ENCODE measurements at regions not wholly inside any gene's neighbourhood (a gene's known extent, or its start where the extent isn't known, plus 50 kb on each side); places are given as distances from the start of the nearest gene placed in this dataset.

- peaks cover 9% of the 10 kb centered on the region for H3K9me3 Mint-ChIP-seq (ENCODE audit: low read depth)
- H3K36me3 Mint-ChIP-seq (ENCODE audit: insufficient read depth) = no peaks in the 10 kb centered on the region
- no peaks in the 10 kb centered on the region for H3K27me3 Mint-ChIP-seq
- H3K27ac Mint-ChIP-seq = no peak overlapping the region
- no peak overlapping the region for H3K4me3 Mint-ChIP-seq (ENCODE audit: low read depth)
- no peak for DNase-seq (ENCODE audit: low spot score, unreplicated experiment)
- TF ChIP-seq, protein P1, sequence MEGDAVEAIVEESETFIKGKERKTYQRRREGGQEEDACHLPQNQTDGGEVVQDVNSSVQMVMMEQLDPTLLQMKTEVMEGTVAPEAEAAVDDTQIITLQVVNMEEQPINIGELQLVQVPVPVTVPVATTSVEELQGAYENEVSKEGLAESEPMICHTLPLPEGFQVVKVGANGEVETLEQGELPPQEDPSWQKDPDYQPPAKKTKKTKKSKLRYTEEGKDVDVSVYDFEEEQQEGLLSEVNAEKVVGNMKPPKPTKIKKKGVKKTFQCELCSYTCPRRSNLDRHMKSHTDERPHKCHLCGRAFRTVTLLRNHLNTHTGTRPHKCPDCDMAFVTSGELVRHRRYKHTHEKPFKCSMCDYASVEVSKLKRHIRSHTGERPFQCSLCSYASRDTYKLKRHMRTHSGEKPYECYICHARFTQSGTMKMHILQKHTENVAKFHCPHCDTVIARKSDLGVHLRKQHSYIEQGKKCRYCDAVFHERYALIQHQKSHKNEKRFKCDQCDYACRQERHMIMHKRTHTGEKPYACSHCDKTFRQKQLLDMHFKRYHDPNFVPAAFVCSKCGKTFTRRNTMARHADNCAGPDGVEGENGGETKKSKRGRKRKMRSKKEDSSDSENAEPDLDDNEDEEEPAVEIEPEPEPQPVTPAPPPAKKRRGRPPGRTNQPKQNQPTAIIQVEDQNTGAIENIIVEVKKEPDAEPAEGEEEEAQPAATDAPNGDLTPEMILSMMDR (IDR thresholded peaks at IDR 0.05; ENCODE audit: unreplicated experiment) = no peak
- peaks cover 4% of the 10 kb centered on the region for H3K4me1 Mint-ChIP-seq (ENCODE audit: low read depth)
These were observed 65.6 kb upstream of the RFX8 start for GRCh38 chr2:101540518-101540917.

GRCh38 chr2:101538076-101538475 lies 63.2 kb upstream of the RFX8 start:
- TF ChIP-seq, protein P1 (IDR thresholded peaks at IDR 0.05; ENCODE audit: unreplicated experiment) = no peak
- peaks cover 3% of the 10 kb centered on the region for H3K27me3 Mint-ChIP-seq
- no peaks in the 10 kb centered on the region for H3K36me3 Mint-ChIP-seq (ENCODE audit: insufficient read depth)
- peaks cover 4% of the 10 kb centered on the region for H3K9me3 Mint-ChIP-seq (ENCODE audit: low read depth)
- no peak overlapping the region for H3K27ac Mint-ChIP-seq
- DNase-seq (ENCODE audit: low spot score, unreplicated experiment) = no peak
- no peak overlapping the region for H3K4me3 Mint-ChIP-seq (ENCODE audit: low read depth)
- H3K4me1 Mint-ChIP-seq (ENCODE audit: low read depth) = no peaks in the 10 kb centered on the region

DNA sequence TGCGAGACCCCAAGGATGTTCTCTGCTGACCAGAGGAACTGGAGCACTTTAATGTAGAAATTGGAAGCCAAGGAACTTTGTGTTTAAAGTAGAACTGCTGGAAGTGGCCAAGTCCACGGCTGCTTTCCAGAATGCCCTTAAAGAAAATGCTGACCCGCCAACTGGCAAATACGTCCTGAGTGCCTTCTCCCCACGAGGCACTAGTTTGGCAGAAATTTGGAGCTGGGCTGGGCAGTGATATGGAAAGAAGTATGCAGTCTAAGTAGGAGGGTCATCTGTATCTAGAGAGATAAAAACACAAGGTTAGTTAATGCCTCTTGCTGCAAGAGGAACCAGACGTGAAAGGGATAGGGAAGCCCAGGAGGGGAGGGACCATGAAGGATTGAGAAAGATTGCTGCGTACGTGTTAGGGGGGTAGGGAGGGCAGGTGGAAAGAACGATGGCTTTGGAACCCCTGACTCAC lies 59.3 kb upstream of the RFX8 start:
- no peak for DNase-seq (ENCODE audit: low spot score, unreplicated experiment)
- TF ChIP-seq, protein P1 (IDR thresholded peaks at IDR 0.05; ENCODE audit: unreplicated experiment) = no peak
- Mint-ChIP-seq H3K27ac (no peak overlapping the region), H3K27me3 (peaks cover 3% of the 10 kb centered on the region), H3K4me3 (ENCODE audit: low read depth) (no peak overlapping the region), H3K9me3 (ENCODE audit: low read depth) (no peaks in the 10 kb centered on the region), H3K4me1 (ENCODE audit: low read depth) (no peaks in the 10 kb centered on the region), H3K36me3 (ENCODE audit: insufficient read depth) (no peaks in the 10 kb centered on the region)

GRCh38 chr2:101533561-101534148 lies 58.7 kb upstream of the RFX8 start:
- TF ChIP-seq, protein P1 (IDR thresholded peaks at IDR 0.05; ENCODE audit: unreplicated experiment) = no peak
- no peak for DNase-seq (ENCODE audit: low spot score, unreplicated experiment)
- Mint-ChIP-seq H3K27me3 (peaks cover 3% of the 10 kb centered on the region), H3K4me1 (ENCODE audit: low read depth) (no peaks in the 10 kb centered on the region), H3K36me3 (ENCODE audit: insufficient read depth) (no peaks in the 10 kb centered on the region), H3K4me3 (ENCODE audit: low read depth) (no peak overlapping the region), H3K9me3 (ENCODE audit: low read depth) (no peaks in the 10 kb centered on the region), H3K27ac (no peak overlapping the region)

DNA sequence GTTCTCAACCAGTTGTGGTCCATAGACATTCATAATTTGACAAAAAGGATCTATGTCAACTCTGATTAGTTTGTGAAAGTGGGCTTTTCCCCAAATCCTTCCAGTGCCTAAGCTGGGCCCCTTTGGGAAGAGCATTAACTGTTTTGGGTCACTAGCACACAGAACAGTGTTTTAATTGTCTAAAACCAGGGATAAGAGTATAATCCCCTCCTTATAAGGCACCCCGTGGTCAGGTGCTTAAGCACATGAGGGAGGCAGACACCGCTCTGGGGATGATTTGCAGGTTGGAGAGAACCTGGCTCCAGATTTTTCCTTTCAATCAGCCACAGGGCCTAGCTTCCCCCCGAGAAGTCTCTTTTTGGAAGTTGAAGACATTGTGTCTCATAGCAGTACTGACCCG lies 53.6 kb upstream of the RFX8 start:
- H3K4me1 Mint-ChIP-seq (ENCODE audit: low read depth) = no peaks in the 10 kb centered on the region
- DNase-seq (ENCODE audit: low spot score, unreplicated experiment) = no peak
- peaks cover 11% of the 10 kb centered on the region for H3K27me3 Mint-ChIP-seq
- H3K27ac Mint-ChIP-seq = no peak overlapping the region
- no peaks in the 10 kb centered on the region for H3K36me3 Mint-ChIP-seq (ENCODE audit: insufficient read depth)
- TF ChIP-seq, protein P1 (IDR thresholded peaks at IDR 0.05; ENCODE audit: unreplicated experiment) = no peak
- H3K9me3 Mint-ChIP-seq (ENCODE audit: low read depth) = no peaks in the 10 kb centered on the region
- no peak overlapping the region for H3K4me3 Mint-ChIP-seq (ENCODE audit: low read depth)
